Heart left ventricle (tissue), 16 donors: ENCODE measurements at regions not wholly inside any gene's neighbourhood (a gene's known extent, or its start where the extent isn't known, plus 50 kb on each side); places are given as distances from the start of the nearest gene placed in this dataset.

ENCODE experiments used
- ATAC-seq, 4 donors: fragments of 200-7000 bp; cut with Tn5 transposase; one replicate each; pipeline ENCODE4 v1.9.1; 2020 to 2022; ENCODE audit warnings: moderate library complexity in 4 of 4, mild to moderate bottlenecking in 3 of 4, moderate number of reproducible peaks in 1 of 4
- DNase-seq, 5 donors: peaks; one replicate each; pipeline ENCODE4 v3.0.0-alpha.2; 2020
- H3K27ac ChIP-seq, 12 donors: fragments of 200-600 bp; sonication (generic) in 4 of 12; one replicate each; pipeline versions ENCODE4 v1.5.0 to v1.8.0; 2016 to 2022; ENCODE audit warnings: mild to moderate bottlenecking in 2 of 12
- H3K27me3 ChIP-seq, 9 donors: fragments of 200-600 bp; sonication (generic) in 2 of 9; one replicate each; pipeline versions ENCODE4 v1.5.1 to v1.8.0; 2016 to 2022; ENCODE audit warnings: mild to moderate bottlenecking in 3 of 9
- H3K36me3 ChIP-seq, 9 donors: fragments of 200-600 bp; sonication (generic) in 2 of 9; one replicate each; pipeline versions ENCODE4 v1.5.0 to v1.8.0; 2018 to 2022; ENCODE audit warnings: mild to moderate bottlenecking in 2 of 9
- H3K4me1 ChIP-seq, 12 donors: fragments of 200-600 bp; sonication (generic) in 4 of 12; one replicate each; pipeline versions ENCODE4 v1.5.0 to v1.8.0; 2016 to 2022; ENCODE audit warnings: mild to moderate bottlenecking in 3 of 12
- H3K4me3 ChIP-seq, 12 donors: fragments of 200-600 bp; sonication (generic) in 4 of 12; one replicate each; pipeline versions ENCODE4 v1.5.0 to v1.8.0; 2017 to 2022; ENCODE audit warnings: mild to moderate bottlenecking in 9 of 12, moderate library complexity in 4 of 12
- H3K9me3 ChIP-seq, 12 donors: fragments of 200-600 bp; sonication (generic) in 4 of 12; one replicate each; pipeline versions ENCODE4 v1.5.0 to v1.8.0; 2016 to 2022; ENCODE audit warnings: mild to moderate bottlenecking in 1 of 12
- POLR2A ChIP-seq, 2 donors: fragments of 450-650 bp; IDR thresholded peaks; one replicate each; pipeline ENCODE4 v1.6.1; 2017; ENCODE audit warnings: antibody characterized with exemption in 2 of 2, mild to moderate bottlenecking in 2 of 2, moderate library complexity in 2 of 2
- WGBS, 4 donors: extraction: QIAGEN DNeasy Blood & Tissue Kit in 2 of 4; methylation state at CpG; one replicate each; pipeline versions ENCODE4 v1.1.5 to v1.1.7; 2013 to 2018; 5-methylcytosine and 5-hydroxymethylcytosine counted together
- intact Hi-C, 10 donors: fragments of 100-400 bp; cut with DNase I; formaldehyde crosslinking; loops; one replicate each; pipeline versions ENCODE4 v1.11.1 to v1.14.2; 2022
- TF ChIP-seq, protein P1 (sequence below), 12 donors: fragments of 200-600 bp; sonication (generic) in 4 of 12; IDR thresholded peaks; one replicate each; pipeline versions ENCODE4 v1.5.0 to v1.8.0; 2018 to 2022; ENCODE audit warnings: antibody characterized with exemption in 12 of 12, mild to moderate bottlenecking in 5 of 12
- donor health status: ischemic (EF 13 %, LVEDD 7.1; RV severe dilation, severe dysfunction).
- donor health status: healthy with polysubstance abuse.
- donor health status: DM: no; HTN: yes; CAD: no.
- donor health status: DM: no; HTN: no; CAD: no.
- donor health status: ischemic (EF 25% LVEDD 6.9; RV normal size, moderate dysfunction).
- donor health status: ischemic (EF 25% LVEDD 5.7; RV mildly dilated, moderate dysfunction).
- donor health status: healthy.
- donor health status: DM: yes; HTN: yes; CAD: no.
- donor health status: ischemic (EF 35%, LVEDD 5.7; RV mildly dilated, moderate dysfunction).
- donor health status: nonischemic (EF 11% LVEDD 7.7; RV severe dilation, severe dysfunction).
- donor health status: DM: yes; HTN: yes; CAD: no.
- donor health status: PGD.
- donor health status: ischemic (EF 29% LVEDD 5.4; RV normal size, mild dysfunction).
- donor health status: nonischemic (EF 23%, LVEDD 6.1; RV moderate dilation, normal function).

DNA sequence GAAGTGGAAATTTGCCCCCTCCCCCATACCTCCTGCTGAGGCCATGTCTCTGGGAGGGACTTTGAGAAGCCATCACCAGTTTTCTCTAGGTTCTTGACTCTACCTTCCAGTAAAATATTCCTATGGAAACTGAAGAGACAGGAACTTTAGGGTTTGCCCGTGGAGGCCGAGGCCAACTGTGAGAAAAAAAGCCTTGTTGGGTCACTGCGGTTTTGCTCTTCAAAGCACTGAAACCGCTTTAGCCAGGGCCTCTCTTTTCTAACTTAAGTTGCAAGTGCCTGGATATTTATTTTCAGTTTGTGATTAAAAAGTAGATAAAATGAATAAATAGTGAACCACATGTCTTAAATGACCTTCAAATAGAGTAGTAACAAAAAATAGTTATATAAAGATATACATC, 159.7 kb upstream of the TSC22D1 start:
- Histone ChIP-seq H3K27me3 (no peaks in the 10 kb centered on the region), H3K4me3 (no peak overlapping the region), H3K27ac (no peak overlapping the region), H3K36me3 (no peaks in the 10 kb centered on the region), H3K4me1 (peaks cover 0 to 13% (median 0%) of the 10 kb centered on the region in 12 donors), H3K9me3 (no peaks in the 10 kb centered on the region)
- DNase-seq (no peak), ATAC-seq (no peak)
- 89 to 94% (median 92%) methylated on average over 4 of the region's 4 CpGs for WGBS, 4 donors
- intact Hi-C loops: no loop called here
- TF ChIP-seq POLR2A (IDR thresholded peaks at IDR 0.05): no peak
- TF ChIP-seq, protein P1, sequence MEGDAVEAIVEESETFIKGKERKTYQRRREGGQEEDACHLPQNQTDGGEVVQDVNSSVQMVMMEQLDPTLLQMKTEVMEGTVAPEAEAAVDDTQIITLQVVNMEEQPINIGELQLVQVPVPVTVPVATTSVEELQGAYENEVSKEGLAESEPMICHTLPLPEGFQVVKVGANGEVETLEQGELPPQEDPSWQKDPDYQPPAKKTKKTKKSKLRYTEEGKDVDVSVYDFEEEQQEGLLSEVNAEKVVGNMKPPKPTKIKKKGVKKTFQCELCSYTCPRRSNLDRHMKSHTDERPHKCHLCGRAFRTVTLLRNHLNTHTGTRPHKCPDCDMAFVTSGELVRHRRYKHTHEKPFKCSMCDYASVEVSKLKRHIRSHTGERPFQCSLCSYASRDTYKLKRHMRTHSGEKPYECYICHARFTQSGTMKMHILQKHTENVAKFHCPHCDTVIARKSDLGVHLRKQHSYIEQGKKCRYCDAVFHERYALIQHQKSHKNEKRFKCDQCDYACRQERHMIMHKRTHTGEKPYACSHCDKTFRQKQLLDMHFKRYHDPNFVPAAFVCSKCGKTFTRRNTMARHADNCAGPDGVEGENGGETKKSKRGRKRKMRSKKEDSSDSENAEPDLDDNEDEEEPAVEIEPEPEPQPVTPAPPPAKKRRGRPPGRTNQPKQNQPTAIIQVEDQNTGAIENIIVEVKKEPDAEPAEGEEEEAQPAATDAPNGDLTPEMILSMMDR (IDR thresholded peaks at IDR 0.05): no peak

DNA sequence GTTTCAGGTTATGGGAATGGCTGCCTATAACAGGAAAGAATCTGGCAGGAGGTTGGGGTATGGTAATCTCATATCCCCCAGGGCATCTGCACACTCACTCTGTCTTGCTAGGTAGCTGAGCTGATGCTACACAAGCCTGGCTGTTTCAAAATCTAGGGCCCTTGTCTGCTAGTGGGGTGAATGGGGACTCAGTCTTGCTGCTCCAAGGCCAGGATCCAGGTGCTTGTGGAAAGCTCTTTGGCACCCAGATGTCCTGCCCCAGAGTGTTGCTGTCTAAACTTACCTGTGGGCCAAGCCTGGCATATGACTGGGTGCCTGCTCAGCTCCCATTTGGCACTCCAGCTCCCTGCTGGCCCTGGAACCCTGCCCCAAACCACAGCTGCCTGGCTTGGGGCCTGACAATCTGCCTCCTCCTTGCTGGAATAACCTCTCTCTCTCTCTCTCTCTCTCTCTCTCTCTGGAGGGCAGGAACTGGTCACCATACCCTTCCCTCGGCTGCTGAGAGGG, 158.1 kb upstream of the TSC22D1 start:
- peaks cover 0 to 13% (median 0%) of the 10 kb centered on the region in 12 donors for H3K4me1 ChIP-seq
- no peaks in the 10 kb centered on the region for H3K9me3 ChIP-seq
- no peaks in the 10 kb centered on the region for H3K36me3 ChIP-seq
- ATAC-seq (peak; percentile 71 to 90 (median 81)), DNase-seq (peak; percentile 44 to 75 (median 67))
- no peaks in the 10 kb centered on the region for H3K27me3 ChIP-seq
- H3K27ac ChIP-seq: peak overlapping the region in 2 of 12 donors; percentile 9 to 44
- 40 to 70% (median 49%) methylated on average over 1 of the region's 1 CpG for WGBS, 4 donors
- no peak for TF ChIP-seq POLR2A (IDR thresholded peaks at IDR 0.05)
- TF ChIP-seq, protein P1 (IDR thresholded peaks at IDR 0.05): no peak
- intact Hi-C loops: no loop called here
- H3K4me3 ChIP-seq: no peak overlapping the region

DNA sequence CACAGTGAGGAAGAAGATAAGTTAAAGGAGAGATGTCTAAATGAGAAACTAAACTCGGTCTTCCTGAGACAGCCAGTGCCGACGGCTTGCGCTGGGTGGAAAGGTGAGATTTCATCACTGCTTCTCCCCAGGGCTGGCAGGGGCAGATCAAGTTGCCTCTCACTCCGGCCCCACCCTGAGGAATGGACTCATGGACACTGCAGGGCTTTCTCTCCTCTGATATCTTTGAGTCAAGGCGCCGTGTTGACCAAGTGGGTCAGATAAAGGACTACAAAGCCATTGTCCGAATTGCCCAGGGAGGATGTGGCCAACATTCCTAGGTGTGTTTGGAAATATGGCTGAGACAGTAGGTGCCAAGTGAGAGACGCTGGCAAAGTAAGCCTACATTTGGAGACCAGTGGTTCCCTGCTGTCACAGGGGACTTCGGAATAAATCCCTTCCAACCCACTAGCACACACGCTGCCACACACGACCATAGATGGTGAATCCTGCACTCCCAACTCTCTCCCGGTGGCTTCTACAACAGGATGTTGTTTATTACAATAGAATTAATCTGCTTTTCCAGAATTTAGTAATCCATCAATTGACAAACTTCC, 156.5 kb upstream of the TSC22D1 start:
- intact Hi-C loops: no loop called here
- peaks cover 0 to 13% (median 0%) of the 10 kb centered on the region in 12 donors for H3K4me1 ChIP-seq
- WGBS, 4 donors: 44 to 48% (median 45%) methylated on average over 13 of the region's 13 CpGs
- ATAC-seq (no peak), DNase-seq (no peak)
- no peaks in the 10 kb centered on the region for H3K27me3 ChIP-seq
- H3K9me3 ChIP-seq: no peaks in the 10 kb centered on the region
- no peak overlapping the region for H3K27ac ChIP-seq
- no peaks in the 10 kb centered on the region for H3K36me3 ChIP-seq
- no peak overlapping the region for H3K4me3 ChIP-seq
- no peak for TF ChIP-seq POLR2A (IDR thresholded peaks at IDR 0.05)
- TF ChIP-seq, protein P1 (IDR thresholded peaks at IDR 0.05): no peak

DNA sequence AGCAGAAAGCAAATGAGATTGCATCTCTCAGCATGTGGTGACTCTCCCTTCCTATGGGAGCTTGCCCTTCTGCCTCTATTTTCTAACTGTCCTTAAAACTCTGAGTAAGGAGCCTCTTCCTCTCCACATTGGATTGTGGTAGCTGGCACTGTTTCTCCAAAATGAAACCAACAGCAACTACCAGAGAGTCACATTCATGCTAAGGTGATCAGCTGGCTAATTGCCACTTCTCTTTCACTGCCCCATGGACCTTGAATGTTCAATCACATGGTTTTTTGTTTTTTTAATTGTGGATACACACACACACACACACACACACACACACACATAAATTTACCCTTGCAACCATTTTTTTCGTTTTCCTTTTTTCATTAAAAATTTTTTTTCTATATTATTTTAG, 154.7 kb upstream of the TSC22D1 start:
- H3K4me3 ChIP-seq: no peak overlapping the region
- intact Hi-C loops: no loop called here
- ATAC-seq: no peak
- no peaks in the 10 kb centered on the region for H3K9me3 ChIP-seq
- H3K27me3 ChIP-seq: no peaks in the 10 kb centered on the region
- no peak overlapping the region for H3K27ac ChIP-seq
- TF ChIP-seq POLR2A (IDR thresholded peaks at IDR 0.05): no peak
- TF ChIP-seq, protein P1 (IDR thresholded peaks at IDR 0.05): no peak
- 0 to 43% (median 21%) methylated on average over 1 of the region's 1 CpG for WGBS, 4 donors
- no peaks in the 10 kb centered on the region for H3K36me3 ChIP-seq
- DNase-seq: no peak
- peaks cover 0 to 13% (median 0%) of the 10 kb centered on the region in 12 donors for H3K4me1 ChIP-seq
